Ascending aorta (tissue), 2 donors: ENCODE measurements at regions not wholly inside any gene's neighbourhood (a gene's known extent, or its start where the extent isn't known, plus 50 kb on each side); places are given as distances from the start of the nearest gene placed in this dataset.

Experiments
- DNase-seq, 2 donors: peaks; one replicate each; pipeline ENCODE4 v3.0.0-alpha.2; 2019; ENCODE audit warnings: low spot score in 2 of 2
- H3K27ac ChIP-seq, 2 donors: fragments of 200-600 bp; sonication (generic); one replicate each; pipeline ENCODE4 v1.5.1; 2016 to 2017; ENCODE audit warnings: mild to moderate bottlenecking in 1 of 2
- H3K27me3 ChIP-seq: fragments of 200-600 bp; sonication (generic); one replicate; pipeline ENCODE4 v1.5.1; 2017
- H3K36me3 ChIP-seq, 2 donors: fragments of 200-600 bp; sonication (generic); one replicate each; pipeline ENCODE4 v1.5.1; 2016
- H3K4me1 ChIP-seq, 2 donors: fragments of 200-600 bp; sonication (generic); one replicate each; pipeline ENCODE4 v1.5.1; 2016 to 2017; ENCODE audit warnings: mild to moderate bottlenecking in 1 of 2
- H3K4me3 ChIP-seq, 2 donors: fragments of 200-600 bp; sonication (generic); one replicate each; pipeline ENCODE4 v1.5.1; 2016 to 2017; ENCODE audit warnings: mild to moderate bottlenecking in 1 of 2
- H3K9me3 ChIP-seq, 2 donors: fragments of 200-600 bp; sonication (generic); one replicate each; pipeline ENCODE4 v1.5.1; 2016
- intact Hi-C: fragments of 100-400 bp; cut with DNase I; formaldehyde crosslinking; loops from one replicate; pipeline ENCODE4 v1.15.1; 2023
- TF ChIP-seq, protein P1 (sequence below), 3 experiments: fragments of 200-600 bp in 2 of 3; fragments of 450-650 bp in 1 of 3; sonication (generic) in 2 of 3; IDR thresholded peaks; one replicate each; pipeline ENCODE4 v1.5.1; 2016 to 2019; ENCODE audit warnings: antibody characterized with exemption in 3 of 3, mild to moderate bottlenecking in 1 of 3, moderate library complexity in 1 of 3

- DNase-seq, result no peak
- H3K27me3 ChIP-seq, result no peaks in the 10 kb centered on the region
- H3K4me3 ChIP-seq, result no peak overlapping the region
- no peaks in the 10 kb centered on the region for H3K9me3 ChIP-seq
- no peak overlapping the region for H3K27ac ChIP-seq
- H3K36me3 ChIP-seq, result no peaks in the 10 kb centered on the region
- intact Hi-C loops, result no loop called here
- H3K4me1 ChIP-seq, result no peaks in the 10 kb centered on the region
- TF ChIP-seq, protein P1, sequence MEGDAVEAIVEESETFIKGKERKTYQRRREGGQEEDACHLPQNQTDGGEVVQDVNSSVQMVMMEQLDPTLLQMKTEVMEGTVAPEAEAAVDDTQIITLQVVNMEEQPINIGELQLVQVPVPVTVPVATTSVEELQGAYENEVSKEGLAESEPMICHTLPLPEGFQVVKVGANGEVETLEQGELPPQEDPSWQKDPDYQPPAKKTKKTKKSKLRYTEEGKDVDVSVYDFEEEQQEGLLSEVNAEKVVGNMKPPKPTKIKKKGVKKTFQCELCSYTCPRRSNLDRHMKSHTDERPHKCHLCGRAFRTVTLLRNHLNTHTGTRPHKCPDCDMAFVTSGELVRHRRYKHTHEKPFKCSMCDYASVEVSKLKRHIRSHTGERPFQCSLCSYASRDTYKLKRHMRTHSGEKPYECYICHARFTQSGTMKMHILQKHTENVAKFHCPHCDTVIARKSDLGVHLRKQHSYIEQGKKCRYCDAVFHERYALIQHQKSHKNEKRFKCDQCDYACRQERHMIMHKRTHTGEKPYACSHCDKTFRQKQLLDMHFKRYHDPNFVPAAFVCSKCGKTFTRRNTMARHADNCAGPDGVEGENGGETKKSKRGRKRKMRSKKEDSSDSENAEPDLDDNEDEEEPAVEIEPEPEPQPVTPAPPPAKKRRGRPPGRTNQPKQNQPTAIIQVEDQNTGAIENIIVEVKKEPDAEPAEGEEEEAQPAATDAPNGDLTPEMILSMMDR (IDR thresholded peaks at IDR 0.05), result no peak
These were observed 446.1 kb upstream of the MARCKS start for GRCh38 chr6:113411011-113411410.

- intact Hi-C loops, result no loop called here
- TF ChIP-seq, protein P1 (IDR thresholded peaks at IDR 0.05), result no peak
- no peak for DNase-seq
- H3K27me3 ChIP-seq, result no peaks in the 10 kb centered on the region
- H3K36me3 ChIP-seq, result no peaks in the 10 kb centered on the region
- no peak overlapping the region for H3K27ac ChIP-seq
- no peak overlapping the region for H3K4me3 ChIP-seq
- no peaks in the 10 kb centered on the region for H3K4me1 ChIP-seq
- H3K9me3 ChIP-seq, result no peaks in the 10 kb centered on the region
These were observed 444.4 kb upstream of the MARCKS start for GRCh38 chr6:113412589-113413357.

GRCh38 chr6:113414511-113414910, 442.6 kb upstream of the MARCKS start:
- H3K9me3 ChIP-seq, result no peaks in the 10 kb centered on the region
- H3K27me3 ChIP-seq, result no peaks in the 10 kb centered on the region
- TF ChIP-seq, protein P1 (IDR thresholded peaks at IDR 0.05), result peak in 2 of 3 experiments; percentile 45 to 51
- no peak overlapping the region for H3K4me3 ChIP-seq
- H3K27ac ChIP-seq, result no peak overlapping the region
- intact Hi-C loops, result loop anchor here (2.0 kb wide), 1 partner anchor 444 kb away; no protein-coding TSS in a partner anchor
- peak in 1 of 2 donors; percentile 65 for DNase-seq
- H3K4me1 ChIP-seq, result no peaks in the 10 kb centered on the region
- no peaks in the 10 kb centered on the region for H3K36me3 ChIP-seq

DNA sequence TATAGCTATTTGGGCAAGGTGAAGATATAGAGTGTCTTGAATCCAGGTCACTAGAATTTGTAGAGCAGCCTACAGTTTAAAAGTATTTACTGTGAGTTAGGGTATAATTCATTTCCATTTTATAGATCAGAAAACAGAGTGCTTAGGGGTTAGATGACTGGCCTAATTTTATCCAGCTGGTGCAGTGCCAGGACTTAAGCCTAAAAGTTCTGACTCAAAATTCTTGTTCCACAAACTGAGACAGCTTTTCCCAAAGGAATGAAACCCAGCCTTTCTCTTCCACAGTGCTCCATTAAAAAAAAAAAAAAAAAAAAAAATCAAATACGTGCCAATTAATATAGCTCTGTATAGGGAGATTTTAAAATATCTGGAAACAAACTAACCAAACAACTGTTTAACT, 441.0 kb upstream of the MARCKS start:
- H3K36me3 ChIP-seq, result no peaks in the 10 kb centered on the region
- TF ChIP-seq, protein P1 (IDR thresholded peaks at IDR 0.05), result no peak
- intact Hi-C loops, result no loop called here

GRCh38 chr6:113420290-113420689, 436.9 kb upstream of the MARCKS start:
- intact Hi-C loops, result no loop called here
- Histone ChIP-seq H3K36me3 (no peaks in the 10 kb centered on the region), H3K27me3 (no peaks in the 10 kb centered on the region), H3K4me3 (no peak overlapping the region), H3K4me1 (no peaks in the 10 kb centered on the region), H3K9me3 (no peaks in the 10 kb centered on the region), H3K27ac (no peak overlapping the region)
- no peak for DNase-seq
- TF ChIP-seq, protein P1 (IDR thresholded peaks at IDR 0.05), result no peak

More for the DNA sequence above, 441.0 kb upstream of the MARCKS start:
- no peak for DNase-seq
- no peak overlapping the region for H3K4me3 ChIP-seq
- no peaks in the 10 kb centered on the region for H3K9me3 ChIP-seq
- no peaks in the 10 kb centered on the region for H3K27me3 ChIP-seq
- H3K4me1 ChIP-seq, result no peaks in the 10 kb centered on the region
- no peak overlapping the region for H3K27ac ChIP-seq
